OCI-LY3 (cell line): ENCODE measurements at regions not wholly inside any gene's neighbourhood (a gene's known extent, or its start where the extent isn't known, plus 50 kb on each side); places are given as distances from the start of the nearest gene placed in this dataset.
"Not testable (repeated sequence)": the region's sequence is repeated elsewhere in the genome, so short reads cannot be mapped to it uniquely, and the experiment has no call there.

ENCODE experiments used
- H2AFZ ChIP-seq: fragments of 200-600, 300-600 bp; shearing (Covaris generic); 2 replicates; pipeline ENCODE4 v1.6.0; 2014; ENCODE audit warnings: antibody characterized with exemption, low read depth, low read length
- H3K27ac ChIP-seq: fragments of 200-600, 300-600 bp; sonication (generic); 2 replicates; pipeline ENCODE4 v1.5.1; 2014; ENCODE audit warnings: mild to moderate bottlenecking, low read length, moderate library complexity, mixed read lengths
- H3K27me3 ChIP-seq: fragments of 200-600, 300-600 bp; sonication (generic); 2 replicates; pipeline ENCODE4 v1.6.1; 2014; ENCODE audit warnings: low read depth, low read length, mixed read lengths
- H3K36me3 ChIP-seq: fragments of 200-600, 300-600 bp; sonication (generic); replicated peaks from 2 replicates; pipeline ENCODE3; 2014; ENCODE audit warnings: low read depth, low read length, mixed read lengths
- H3K4me1 ChIP-seq: fragments of 300-600, 200-600 bp; sonication (generic); 2 replicates; pipeline ENCODE4 v1.6.1; 2014; ENCODE audit warnings: low read length, mixed read lengths
- H3K4me2 ChIP-seq: fragments of 200-600, 300-600 bp; sonication (generic); 2 replicates; pipeline ENCODE4 v1.6.1; 2014; ENCODE audit warnings: low read length, mixed read lengths
- H3K4me3 ChIP-seq: fragments of 300-600, 200-600 bp; sonication (generic); 2 replicates; pipeline ENCODE4 v1.5.1; 2014; ENCODE audit warnings: antibody characterized with exemption, mild to moderate bottlenecking, low read length, moderate library complexity
- H3K79me2 ChIP-seq: fragments of 300-600, 200-600 bp; shearing (Covaris generic); 2 replicates; pipeline ENCODE4 v1.6.1; 2014; ENCODE audit warnings: mild to moderate bottlenecking, low read length, mixed read lengths
- H3K9ac ChIP-seq: fragments of 300-600, 200-600 bp; shearing (Covaris generic); 2 replicates; pipeline ENCODE4 v1.6.0; 2014; ENCODE audit warnings: mild to moderate bottlenecking, low read length, moderate library complexity
- H3K9me3 ChIP-seq: fragments of 200-600, 300-600 bp; shearing (Covaris generic); 2 replicates; pipeline ENCODE4 v1.6.1; 2014; ENCODE audit warnings: low read length, mixed read lengths; ENCODE audit not compliant: insufficient read depth
- H4K20me1 ChIP-seq: fragments of 200-600, 300-600 bp; sonication (generic); 2 replicates; pipeline ENCODE4 v1.6.1; 2016; ENCODE audit warnings: low read length, mixed read lengths; ENCODE audit not compliant: insufficient read depth
- EZH2phosphoT487 ChIP-seq: fragments of 200-600 bp; shearing (Covaris generic); IDR thresholded peaks from 2 replicates; pipeline ENCODE4 v1.6.1; 2018; ENCODE audit warnings: antibody characterized with exemption, mixed run types, low read depth
- TF ChIP-seq, protein P1 (sequence below): fragments of 200-600, 300-600 bp; sonication (generic); IDR thresholded peaks from 2 replicates; pipeline ENCODE4 v1.5.1; 2014; ENCODE audit warnings: antibody characterized with exemption, low read length, low read depth

DNA sequence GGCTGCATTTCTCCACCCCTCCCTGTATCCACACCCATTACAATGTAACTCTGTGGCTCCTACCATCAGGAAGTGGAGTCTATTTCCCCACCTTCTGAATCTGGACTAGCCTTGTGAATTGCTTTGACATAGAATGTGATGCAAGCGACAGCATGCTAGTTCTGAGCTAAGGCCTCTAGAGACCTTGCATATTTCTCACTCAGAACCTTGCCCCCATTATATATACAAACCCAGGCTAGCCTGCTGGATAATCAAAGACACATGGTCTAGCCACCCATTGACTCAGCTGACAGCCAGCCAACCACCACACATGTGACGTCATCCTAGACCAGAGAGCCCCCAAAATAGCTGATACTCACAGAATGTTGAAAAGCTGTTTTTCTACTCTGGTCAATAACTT is 77.9 kb downstream of the CCDC71L start:
- no peaks in the 10 kb centered on the region for H3K36me3 ChIP-seq
- no peak overlapping the region for H3K4me2 ChIP-seq
- no peak overlapping the region for H3K27ac ChIP-seq
- no peak overlapping the region for H3K9ac ChIP-seq
- no peak overlapping the region for H2AFZ ChIP-seq
- TF ChIP-seq, protein P1, sequence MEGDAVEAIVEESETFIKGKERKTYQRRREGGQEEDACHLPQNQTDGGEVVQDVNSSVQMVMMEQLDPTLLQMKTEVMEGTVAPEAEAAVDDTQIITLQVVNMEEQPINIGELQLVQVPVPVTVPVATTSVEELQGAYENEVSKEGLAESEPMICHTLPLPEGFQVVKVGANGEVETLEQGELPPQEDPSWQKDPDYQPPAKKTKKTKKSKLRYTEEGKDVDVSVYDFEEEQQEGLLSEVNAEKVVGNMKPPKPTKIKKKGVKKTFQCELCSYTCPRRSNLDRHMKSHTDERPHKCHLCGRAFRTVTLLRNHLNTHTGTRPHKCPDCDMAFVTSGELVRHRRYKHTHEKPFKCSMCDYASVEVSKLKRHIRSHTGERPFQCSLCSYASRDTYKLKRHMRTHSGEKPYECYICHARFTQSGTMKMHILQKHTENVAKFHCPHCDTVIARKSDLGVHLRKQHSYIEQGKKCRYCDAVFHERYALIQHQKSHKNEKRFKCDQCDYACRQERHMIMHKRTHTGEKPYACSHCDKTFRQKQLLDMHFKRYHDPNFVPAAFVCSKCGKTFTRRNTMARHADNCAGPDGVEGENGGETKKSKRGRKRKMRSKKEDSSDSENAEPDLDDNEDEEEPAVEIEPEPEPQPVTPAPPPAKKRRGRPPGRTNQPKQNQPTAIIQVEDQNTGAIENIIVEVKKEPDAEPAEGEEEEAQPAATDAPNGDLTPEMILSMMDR = no peak
- no peak for TF ChIP-seq EZH2phosphoT487
- H3K4me3 ChIP-seq = no peak overlapping the region
- peaks cover 7% of the 10 kb centered on the region for H3K4me1 ChIP-seq
- H3K27me3 ChIP-seq = no peaks in the 10 kb centered on the region
- H3K9me3 ChIP-seq = no peaks in the 10 kb centered on the region
- H4K20me1 ChIP-seq = no peaks in the 10 kb centered on the region
- no peaks in the 10 kb centered on the region for H3K79me2 ChIP-seq

DNA sequence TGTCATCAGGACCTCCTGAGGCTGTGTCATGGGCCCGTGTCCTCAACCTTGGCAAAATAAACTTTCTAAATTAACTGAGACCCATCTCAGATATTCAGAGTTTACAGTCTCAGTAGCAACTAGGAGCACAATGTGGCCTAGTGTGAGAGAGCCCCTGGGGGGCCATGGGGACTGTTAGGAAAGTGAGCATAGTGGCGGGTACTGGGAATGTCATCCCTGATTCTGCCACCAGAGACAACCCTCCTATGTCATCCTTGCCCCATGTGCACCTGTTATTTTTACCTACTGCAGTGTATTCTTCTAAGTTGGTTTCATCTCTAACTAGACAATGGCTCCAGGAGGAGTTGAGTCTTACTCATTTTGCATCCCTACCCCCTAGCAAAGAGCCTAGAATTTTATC is 78.6 kb downstream of the CCDC71L start:
- Histone ChIP-seq H3K36me3 (no peaks in the 10 kb centered on the region), H3K4me3 (no peak overlapping the region), H3K9me3 (no peaks in the 10 kb centered on the region), H3K4me2 (no peak overlapping the region), H2AFZ (no peak overlapping the region), H3K27ac (no peak overlapping the region), H3K27me3 (no peaks in the 10 kb centered on the region), H4K20me1 (no peaks in the 10 kb centered on the region), H3K9ac (no peak overlapping the region), H3K4me1 (peaks cover 7% of the 10 kb centered on the region), H3K79me2 (no peaks in the 10 kb centered on the region)
- TF ChIP-seq, protein P1 = no peak
- no peak for TF ChIP-seq EZH2phosphoT487

DNA sequence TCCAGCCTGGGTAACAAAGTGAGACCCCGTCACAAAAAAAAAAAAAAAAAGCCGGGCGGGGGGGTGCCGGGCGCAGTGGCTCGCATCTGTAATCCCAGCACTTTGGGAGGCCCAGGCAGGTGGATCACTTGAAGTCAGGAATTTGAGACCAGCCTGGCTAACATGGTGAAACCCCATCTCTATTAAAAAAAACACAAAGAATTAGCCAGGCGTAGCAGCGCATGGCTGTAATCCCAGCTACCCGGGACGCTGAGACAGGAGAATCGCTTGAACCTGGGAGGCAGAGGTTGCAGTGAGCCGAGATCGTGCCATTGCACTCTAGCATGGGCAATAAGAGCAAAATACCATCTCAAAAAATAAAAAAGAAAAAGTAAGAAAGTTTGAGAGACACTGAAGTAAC is 81.9 kb downstream of the CCDC71L start:
- not testable (repeated sequence) for H3K27me3 ChIP-seq, H4K20me1 ChIP-seq, H3K27ac ChIP-seq, H3K4me1 ChIP-seq, H2AFZ ChIP-seq, H3K79me2 ChIP-seq, H3K9me3 ChIP-seq, H3K4me2 ChIP-seq, H3K36me3 ChIP-seq, H3K4me3 ChIP-seq, H3K9ac ChIP-seq

DNA sequence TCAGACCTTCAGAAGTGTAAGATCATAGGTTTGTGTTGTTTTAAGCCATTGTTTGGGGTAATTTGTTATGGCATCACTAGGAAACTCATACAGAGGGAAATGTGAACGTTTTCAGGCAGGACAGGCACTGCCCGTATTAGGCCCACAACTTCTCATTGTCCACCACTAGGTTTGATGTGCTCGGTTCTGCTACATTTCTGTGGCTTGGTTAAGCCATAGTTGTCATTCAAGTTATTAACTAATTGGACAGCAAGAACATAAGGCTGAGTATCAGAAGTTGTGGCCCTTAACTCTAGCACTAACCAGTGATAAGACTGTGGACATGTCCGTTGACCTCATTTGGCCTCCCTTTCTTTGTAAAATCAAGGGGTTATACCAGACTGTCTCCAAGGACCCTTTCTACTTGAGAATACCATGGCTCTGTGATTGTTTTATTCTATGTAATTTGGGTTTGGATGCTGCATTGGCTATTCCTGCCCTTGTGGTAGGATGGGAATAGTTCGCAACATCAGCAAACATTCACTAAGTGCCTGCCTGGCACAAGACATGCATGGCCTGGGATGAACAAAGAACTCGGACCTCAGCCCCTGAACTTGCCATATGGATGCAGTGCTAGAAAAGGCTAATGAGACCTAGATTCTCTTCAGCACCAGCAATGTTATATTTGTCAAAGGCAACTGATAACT is 85.7 kb downstream of the CCDC71L start:
- Histone ChIP-seq H3K4me3 (no peak overlapping the region), H3K27ac (no peak overlapping the region), H3K36me3 (no peaks in the 10 kb centered on the region), H3K27me3 (no peaks in the 10 kb centered on the region), H3K79me2 (no peaks in the 10 kb centered on the region), H3K9me3 (no peaks in the 10 kb centered on the region), H3K4me1 (peaks cover 11% of the 10 kb centered on the region), H3K9ac (no peak overlapping the region), H2AFZ (no peak overlapping the region), H4K20me1 (no peaks in the 10 kb centered on the region), H3K4me2 (no peak overlapping the region)
- TF ChIP-seq, protein P1 = no peak
- no peak for TF ChIP-seq EZH2phosphoT487

DNA sequence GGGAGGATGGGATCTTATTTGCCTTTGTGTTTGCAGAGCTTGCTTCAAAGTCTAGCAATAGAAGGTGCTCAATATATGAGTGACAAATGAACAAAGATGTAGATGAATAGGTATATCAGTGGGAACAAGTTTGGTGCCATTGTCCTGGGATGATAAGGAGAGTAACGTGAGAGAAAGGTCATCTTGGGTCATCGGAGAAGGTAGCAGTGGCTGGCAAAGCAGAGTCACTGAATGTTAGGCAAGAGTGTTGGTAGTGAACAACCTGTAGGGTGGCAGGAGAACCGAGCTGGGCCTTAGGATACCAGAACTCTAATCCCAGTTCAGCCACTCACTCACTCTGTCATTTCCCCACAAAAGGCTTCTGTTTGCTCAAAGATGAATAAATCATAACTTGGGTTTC is 87.2 kb downstream of the CCDC71L start:
- H3K27ac ChIP-seq = no peak overlapping the region
- no peak overlapping the region for H3K4me2 ChIP-seq
- H3K9me3 ChIP-seq = no peaks in the 10 kb centered on the region
- H4K20me1 ChIP-seq = no peaks in the 10 kb centered on the region
- H3K79me2 ChIP-seq = no peaks in the 10 kb centered on the region
- H3K4me1 ChIP-seq = peaks cover 13% of the 10 kb centered on the region
- H3K36me3 ChIP-seq = no peaks in the 10 kb centered on the region
- no peaks in the 10 kb centered on the region for H3K27me3 ChIP-seq
- no peak overlapping the region for H2AFZ ChIP-seq
- H3K4me3 ChIP-seq = no peak overlapping the region
- no peak overlapping the region for H3K9ac ChIP-seq
- TF ChIP-seq EZH2phosphoT487 = no peak
- TF ChIP-seq, protein P1 = no peak
